SJCRH30 (cell line): ENCODE measurements at regions not wholly inside any gene's neighbourhood (a gene's known extent, or its start where the extent isn't known, plus 50 kb on each side); places are given as distances from the start of the nearest gene placed in this dataset.

ENCODE experiments used
- DNase-seq, 2 experiments: peaks; one replicate each; pipeline ENCODE4 v3.0.0-alpha.2; 2015 to 2020
- H3K27ac ChIP-seq: fragments of 250-450 bp; sonication (Bioruptor Pico); 2 replicates; pipeline ENCODE4 v1.5.1; 2020; ENCODE audit warnings: mild to moderate bottlenecking, moderate library complexity
- H3K27me3 ChIP-seq: fragments of 250-450 bp; sonication (Bioruptor Pico); 2 replicates; pipeline ENCODE4 v1.5.1; 2020; ENCODE audit warnings: mild to moderate bottlenecking, moderate library complexity
- H3K36me3 ChIP-seq: fragments of 250-450 bp; sonication (Bioruptor Pico); 2 replicates; pipeline ENCODE4 v1.5.1; 2020; ENCODE audit warnings: mild to moderate bottlenecking, moderate library complexity
- H3K4me1 ChIP-seq: fragments of 250-450 bp; sonication (Bioruptor Pico); 2 replicates; pipeline ENCODE4 v1.5.1; 2020; ENCODE audit warnings: mild to moderate bottlenecking, moderate library complexity
- H3K4me3 ChIP-seq: fragments of 250-450 bp; sonication (Bioruptor Pico); 2 replicates; pipeline ENCODE4 v1.5.1; 2020; ENCODE audit warnings: mild to moderate bottlenecking, moderate library complexity
- H3K9me3 ChIP-seq: fragments of 250-450 bp; sonication (Bioruptor Pico); replicated peaks from 2 replicates; pipeline ENCODE4 v1.5.1; 2020; ENCODE audit warnings: mild to moderate bottlenecking, moderate library complexity

GRCh38 chr2:14301331-14301730, 331.2 kb upstream of the LRATD1 start:
- H3K27ac ChIP-seq: no peak overlapping the region
- H3K4me1 ChIP-seq: no peaks in the 10 kb centered on the region
- no peak for DNase-seq
- H3K4me3 ChIP-seq: no peak overlapping the region
- H3K36me3 ChIP-seq: no peaks in the 10 kb centered on the region
- H3K9me3 ChIP-seq: no peaks in the 10 kb centered on the region
- no peaks in the 10 kb centered on the region; the same call in none of the 2 replicates for H3K27me3 ChIP-seq

GRCh38 chr2:14303366-14304115, 329.0 kb upstream of the LRATD1 start:
- DNase-seq: no peak
- no peak overlapping the region for H3K27ac ChIP-seq
- H3K9me3 ChIP-seq: no peaks in the 10 kb centered on the region
- H3K4me3 ChIP-seq: no peak overlapping the region
- no peaks in the 10 kb centered on the region for H3K36me3 ChIP-seq
- no peaks in the 10 kb centered on the region for H3K4me1 ChIP-seq
- no peaks in the 10 kb centered on the region; the same call in 1 of the 2 replicates for H3K27me3 ChIP-seq

GRCh38 chr2:14304326-14304725, 328.2 kb upstream of the LRATD1 start:
- Histone ChIP-seq H3K9me3 (no peaks in the 10 kb centered on the region), H3K4me1 (no peaks in the 10 kb centered on the region), H3K27ac (no peak overlapping the region), H3K36me3 (no peaks in the 10 kb centered on the region), H3K4me3 (no peak overlapping the region), H3K27me3 (no peaks in the 10 kb centered on the region; the same call in 1 of the 2 replicates)
- DNase-seq: no peak

- H3K4me3 ChIP-seq: no peak overlapping the region
- DNase-seq: no peak
- no peaks in the 10 kb centered on the region for H3K36me3 ChIP-seq
- H3K4me1 ChIP-seq: no peaks in the 10 kb centered on the region
- no peaks in the 10 kb centered on the region for H3K9me3 ChIP-seq
- H3K27ac ChIP-seq: no peak overlapping the region
- no peaks in the 10 kb centered on the region; the same call in 1 of the 2 replicates for H3K27me3 ChIP-seq
Measured at GRCh38 chr2:14306268-14306861, 326.2 kb upstream of the LRATD1 start.

DNA sequence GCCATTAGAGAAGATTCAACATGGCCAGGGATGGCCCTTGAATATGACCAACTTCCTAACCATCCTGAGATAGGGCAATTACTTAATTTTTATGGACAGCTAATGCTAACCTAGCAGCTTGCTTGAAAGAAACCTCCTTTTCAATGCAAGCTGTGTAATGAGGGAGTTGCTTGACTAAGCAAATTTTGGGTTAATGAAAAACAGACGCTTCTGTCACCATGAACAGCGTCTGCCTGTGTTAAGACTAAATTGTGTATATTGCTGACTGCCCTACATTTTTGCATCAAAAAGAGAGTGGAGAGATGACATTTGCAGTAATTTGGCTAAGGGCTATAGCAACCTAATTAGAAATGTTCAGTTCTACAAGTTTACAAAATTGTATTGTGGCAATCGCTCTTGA, 319.2 kb upstream of the LRATD1 start:
- Histone ChIP-seq H3K4me3 (no peak overlapping the region), H3K4me1 (no peaks in the 10 kb centered on the region), H3K9me3 (no peaks in the 10 kb centered on the region), H3K36me3 (no peaks in the 10 kb centered on the region), H3K27ac (no peak overlapping the region), H3K27me3 (no peaks in the 10 kb centered on the region)
- DNase-seq: no peak

DNA sequence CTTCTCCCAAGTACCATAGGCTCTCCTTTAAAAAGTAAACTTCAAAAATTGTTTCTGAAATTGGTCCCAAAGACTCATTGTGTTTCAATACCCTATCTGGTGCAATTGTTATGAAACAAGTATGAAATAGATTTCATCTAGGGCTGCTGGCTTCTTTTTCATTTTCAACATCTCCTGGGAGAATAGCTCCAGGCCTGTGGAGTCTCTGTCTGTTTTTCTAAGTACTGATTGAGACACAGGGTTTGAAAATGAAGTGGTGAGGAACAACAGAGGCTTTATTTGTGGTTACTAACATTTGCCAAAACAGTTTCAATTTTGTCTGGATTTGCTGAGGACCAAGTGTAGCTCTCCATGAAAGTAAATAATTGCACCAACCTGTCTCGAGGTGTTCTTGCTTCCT, 315.9 kb upstream of the LRATD1 start:
- H3K36me3 ChIP-seq: no peaks in the 10 kb centered on the region
- no peak overlapping the region for H3K27ac ChIP-seq
- no peaks in the 10 kb centered on the region for H3K27me3 ChIP-seq
- DNase-seq: no peak
- no peaks in the 10 kb centered on the region for H3K9me3 ChIP-seq
- no peaks in the 10 kb centered on the region for H3K4me1 ChIP-seq
- H3K4me3 ChIP-seq: no peak overlapping the region

DNA sequence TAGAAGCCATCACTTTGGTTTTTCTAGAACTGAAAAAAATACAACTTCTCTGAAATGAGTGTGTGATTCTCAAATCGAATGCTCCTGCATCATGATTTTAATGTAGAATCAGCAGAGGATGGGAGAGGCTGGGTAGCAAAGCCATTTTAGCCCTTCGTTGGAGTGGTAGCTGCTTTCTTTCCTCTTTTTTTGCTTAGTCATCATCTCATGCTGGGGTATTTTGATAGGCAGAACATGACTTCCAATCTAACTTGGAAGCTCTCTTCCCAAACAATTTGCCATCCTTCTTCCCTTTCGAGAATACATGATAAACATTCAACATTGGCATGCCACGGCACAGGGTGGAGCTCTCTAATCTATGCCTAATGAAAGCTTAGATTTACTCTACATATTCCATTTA, 311.2 kb upstream of the LRATD1 start:
- Histone ChIP-seq H3K4me1 (no peaks in the 10 kb centered on the region), H3K27me3 (no peaks in the 10 kb centered on the region), H3K4me3 (no peak overlapping the region), H3K27ac (no peak overlapping the region), H3K9me3 (no peaks in the 10 kb centered on the region), H3K36me3 (no peaks in the 10 kb centered on the region)
- no peak for DNase-seq

- DNase-seq: no peak
- no peak overlapping the region for H3K27ac ChIP-seq
- no peak overlapping the region for H3K4me3 ChIP-seq
Measured at GRCh38 chr2:14322306-14322705, 310.2 kb upstream of the LRATD1 start.

GRCh38 chr2:14324308-14324707, 308.2 kb upstream of the LRATD1 start:
- Histone ChIP-seq H3K27me3 (no peaks in the 10 kb centered on the region), H3K4me1 (no peaks in the 10 kb centered on the region), H3K4me3 (no peak overlapping the region), H3K9me3 (no peaks in the 10 kb centered on the region), H3K27ac (no peak overlapping the region), H3K36me3 (no peaks in the 10 kb centered on the region)
- no peak for DNase-seq

More at GRCh38 chr2:14322306-14322705, 310.2 kb upstream of the LRATD1 start:
- H3K27me3 ChIP-seq: no peaks in the 10 kb centered on the region
- H3K4me1 ChIP-seq: no peaks in the 10 kb centered on the region
- H3K9me3 ChIP-seq: no peaks in the 10 kb centered on the region
- no peaks in the 10 kb centered on the region for H3K36me3 ChIP-seq

DNA sequence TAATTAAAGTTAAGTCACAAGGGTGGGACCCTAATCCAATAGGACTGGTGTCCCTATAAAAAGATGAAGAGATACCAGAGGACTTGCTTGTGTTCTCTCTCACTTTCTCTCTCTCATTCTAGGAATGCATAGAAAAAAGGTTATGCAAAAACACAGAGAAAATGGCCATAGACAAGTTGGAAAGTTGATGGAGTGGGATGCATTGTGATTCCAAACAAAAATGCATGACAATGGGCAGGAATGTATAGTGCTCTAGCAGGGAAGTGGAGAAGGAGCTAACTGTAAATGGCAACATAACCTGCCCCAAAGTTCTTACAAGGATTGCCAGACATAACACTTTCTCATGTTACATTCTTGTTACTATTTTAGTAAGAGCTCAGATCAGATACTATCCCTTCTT, 301.6 kb upstream of the LRATD1 start:
- no peaks in the 10 kb centered on the region for H3K4me1 ChIP-seq
- no peak overlapping the region for H3K27ac ChIP-seq
- H3K4me3 ChIP-seq: no peak overlapping the region
- no peak for DNase-seq
- no peaks in the 10 kb centered on the region for H3K27me3 ChIP-seq
- H3K36me3 ChIP-seq: no peaks in the 10 kb centered on the region
- no peaks in the 10 kb centered on the region for H3K9me3 ChIP-seq

DNA sequence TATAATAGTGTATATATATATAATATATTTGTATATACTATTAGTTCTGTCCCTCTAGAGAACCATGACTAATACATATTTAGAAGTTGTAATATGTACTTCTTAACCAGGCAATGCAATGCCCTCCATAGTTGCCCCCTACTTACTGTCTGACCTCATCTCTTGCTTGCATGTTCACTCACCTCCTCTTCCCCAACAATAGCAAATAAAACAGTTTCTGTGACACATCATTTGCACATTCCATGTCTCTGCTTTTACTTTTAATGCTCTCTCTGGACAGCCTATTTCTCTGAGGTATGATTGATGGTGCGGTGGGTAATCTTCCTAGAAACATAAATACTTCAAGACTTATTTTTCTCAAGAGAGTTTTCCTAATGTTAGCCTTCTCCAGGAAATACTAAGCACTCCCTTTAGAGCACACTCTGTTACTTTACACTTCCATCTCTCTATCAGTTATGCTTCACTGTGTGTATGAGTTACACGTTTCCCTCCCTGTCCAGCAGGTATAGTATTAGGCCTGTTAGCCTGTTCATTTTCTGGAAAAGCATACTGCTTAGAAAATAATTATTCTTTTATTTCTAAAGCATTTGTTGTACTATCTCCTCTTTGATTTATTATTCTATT, 295.6 kb upstream of the LRATD1 start:
- Histone ChIP-seq H3K36me3 (no peaks in the 10 kb centered on the region), H3K4me3 (no peak overlapping the region), H3K9me3 (no peaks in the 10 kb centered on the region), H3K27me3 (no peaks in the 10 kb centered on the region), H3K4me1 (no peaks in the 10 kb centered on the region), H3K27ac (no peak overlapping the region)
- DNase-seq: no peak

DNA sequence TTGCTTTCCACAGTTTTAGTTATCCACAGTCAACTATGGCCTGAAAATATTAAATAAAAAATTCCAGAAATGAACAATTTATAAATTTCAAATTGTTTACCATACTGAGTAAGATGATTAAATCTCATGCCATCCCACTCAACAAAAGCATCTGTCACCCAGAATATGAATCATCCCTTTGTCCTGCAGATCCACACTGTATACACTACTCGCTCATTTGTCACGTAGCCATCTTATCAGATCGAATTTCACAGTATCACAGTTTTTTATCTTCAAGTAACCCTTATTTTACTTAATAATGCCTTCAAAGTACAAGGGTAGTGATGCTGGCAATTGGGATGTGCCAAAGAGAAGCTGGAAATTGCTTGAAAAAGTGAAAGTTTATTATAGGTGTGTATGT, 291.8 kb upstream of the LRATD1 start:
- H3K9me3 ChIP-seq: no peaks in the 10 kb centered on the region
- no peaks in the 10 kb centered on the region for H3K27me3 ChIP-seq
- DNase-seq: no peak
- no peak overlapping the region for H3K4me3 ChIP-seq
- H3K4me1 ChIP-seq: no peaks in the 10 kb centered on the region
- no peak overlapping the region for H3K27ac ChIP-seq
- H3K36me3 ChIP-seq: no peaks in the 10 kb centered on the region

- no peaks in the 10 kb centered on the region for H3K36me3 ChIP-seq
- no peak overlapping the region for H3K27ac ChIP-seq
- no peak overlapping the region for H3K4me3 ChIP-seq
- H3K9me3 ChIP-seq: no peaks in the 10 kb centered on the region
- H3K27me3 ChIP-seq: no peaks in the 10 kb centered on the region
- no peaks in the 10 kb centered on the region for H3K4me1 ChIP-seq
- DNase-seq: no peak
Measured at GRCh38 chr2:14342313-14342712, 290.2 kb upstream of the LRATD1 start.

DNA sequence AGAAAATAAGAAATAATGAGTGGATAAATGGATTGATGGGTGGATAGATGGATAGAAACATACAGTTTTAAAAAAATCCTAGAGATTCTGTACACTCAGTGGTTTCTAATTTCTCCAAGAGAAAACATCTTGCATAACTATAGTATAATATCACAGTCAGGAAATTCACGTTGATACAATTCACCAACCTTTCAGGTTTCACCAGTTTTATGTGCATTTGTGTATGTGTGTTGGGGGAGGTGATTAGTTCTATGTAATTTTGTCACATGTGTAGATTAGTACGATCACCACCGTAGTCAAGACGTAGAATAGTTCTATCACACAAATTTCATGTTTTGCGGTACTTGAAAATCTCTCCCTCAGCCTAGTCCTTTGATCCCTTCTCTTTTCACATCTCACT, 288.2 kb upstream of the LRATD1 start:
- H3K27ac ChIP-seq: no peak overlapping the region
- no peak overlapping the region for H3K4me3 ChIP-seq
- no peaks in the 10 kb centered on the region for H3K27me3 ChIP-seq
- H3K36me3 ChIP-seq: no peaks in the 10 kb centered on the region
- no peak for DNase-seq
- H3K4me1 ChIP-seq: no peaks in the 10 kb centered on the region
- H3K9me3 ChIP-seq: no peaks in the 10 kb centered on the region

DNA sequence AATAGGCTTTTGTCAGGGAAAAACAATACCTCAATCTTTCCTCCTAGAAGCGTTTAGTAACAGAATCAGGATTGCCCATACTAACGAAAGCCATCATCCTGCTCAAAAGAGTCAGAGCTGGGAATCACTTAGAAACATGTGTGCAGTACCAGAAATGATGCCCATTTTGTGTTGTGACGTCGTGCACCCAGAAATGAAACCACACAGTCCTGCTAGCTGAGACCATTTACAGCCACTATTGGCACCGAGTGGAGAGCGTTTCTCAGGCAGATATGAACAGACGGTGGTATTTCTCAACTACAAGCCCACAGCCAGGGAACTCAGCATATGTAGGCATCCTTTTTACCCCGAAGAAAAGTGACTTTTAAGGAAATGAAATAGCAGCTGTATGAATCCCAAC, 284.3 kb upstream of the LRATD1 start:
- no peaks in the 10 kb centered on the region for H3K4me1 ChIP-seq
- H3K4me3 ChIP-seq: no peak overlapping the region
- no peak overlapping the region for H3K27ac ChIP-seq
- H3K36me3 ChIP-seq: no peaks in the 10 kb centered on the region
- no peaks in the 10 kb centered on the region for H3K9me3 ChIP-seq
- no peak for DNase-seq
- H3K27me3 ChIP-seq: no peaks in the 10 kb centered on the region
